Activated B cell treated with CpG ODN at 0.5 μM for 24 hours (primary cell): ENCODE measurements at regions not wholly inside any gene's neighbourhood (a gene's known extent, or its start where the extent isn't known, plus 50 kb on each side); places are given as distances from the start of the nearest gene placed in this dataset.

ENCODE experiments used
- ATAC-seq: fragments of 200-7000 bp; cut with Tn5 transposase; one replicate; pipeline ENCODE4 v1.10.0; 2021; ENCODE audit warnings: low read depth, mild to moderate bottlenecking, moderate library complexity
- CTCF ChIA-PET: fragments of 350-600 bp; sonication (Branson Sonifier 250); formaldehyde crosslinking; loops from one replicate; lab custom pipeline; 2021; ENCODE audit warnings: antibody characterized with exemption; lab: Charles Lee
- POLR2A ChIA-PET: fragments of 350-600 bp; sonication (Branson Sonifier 250); formaldehyde crosslinking; loops from one replicate; lab custom pipeline; 2021; ENCODE audit warnings: antibody characterized with exemption; lab: Charles Lee
- DNase-seq: peaks from one replicate; pipeline ENCODE4 v3.0.0; 2022
- H3K27ac Mint-ChIP-seq: one replicate; pipeline ENCODE4 v1.8.0; 2020; ENCODE audit warnings: mixed read lengths
- H3K27me3 Mint-ChIP-seq: one replicate; pipeline ENCODE4 v1.8.0; 2021; ENCODE audit warnings: mixed read lengths
- H3K36me3 Mint-ChIP-seq: one replicate; pipeline ENCODE4 v1.8.0; 2021; ENCODE audit warnings: low read depth, mixed read lengths
- H3K4me1 Mint-ChIP-seq: one replicate; pipeline ENCODE4 v1.8.0; 2021; ENCODE audit warnings: mixed read lengths
- H3K4me3 Mint-ChIP-seq: one replicate; pipeline ENCODE4 v1.8.0; 2020; ENCODE audit warnings: mild to moderate bottlenecking, mixed read lengths
- H3K9me3 Mint-ChIP-seq: one replicate; pipeline ENCODE4 v1.8.0; 2020; ENCODE audit warnings: mixed read lengths
- CTCF ChIP-seq: fragments of 200-600 bp; IDR thresholded peaks from one replicate; pipeline ENCODE4 v1.8.0; 2022; ENCODE audit warnings: antibody characterized with exemption, mild to moderate bottlenecking
- intact Hi-C: fragments of 100-400 bp; cut with micrococcal nuclease; formaldehyde crosslinking; loops from one replicate; pipeline ENCODE4 v1.15.1; 2024

GRCh38 chr17:68812876-68813584 lies 142.2 kb downstream of the ABCA8 start:
- Mint-ChIP-seq H3K36me3 (no peaks in the 10 kb centered on the region), H3K27me3 (no peaks in the 10 kb centered on the region), H3K27ac (no peak overlapping the region), H3K9me3 (no peaks in the 10 kb centered on the region), H3K4me1 (no peaks in the 10 kb centered on the region), H3K4me3 (no peak overlapping the region)
- TF ChIP-seq CTCF = no peak
- CTCF ChIA-PET = no interaction called here
- intact Hi-C loops = no loop called here
- ATAC-seq = no peak
- DNase-seq = no peak
- POLR2A ChIA-PET = no interaction called here

- ChIA-PET CTCF (no interaction called here), POLR2A (no interaction called here)
- ATAC-seq (no peak), DNase-seq (no peak)
- no peaks in the 10 kb centered on the region for H3K9me3 Mint-ChIP-seq
- intact Hi-C loops = no loop called here
- H3K36me3 Mint-ChIP-seq = no peaks in the 10 kb centered on the region
- TF ChIP-seq CTCF = no peak
- no peaks in the 10 kb centered on the region for H3K4me1 Mint-ChIP-seq
- no peak overlapping the region for H3K27ac Mint-ChIP-seq
- no peaks in the 10 kb centered on the region for H3K27me3 Mint-ChIP-seq
- no peak overlapping the region for H3K4me3 Mint-ChIP-seq
Measured at GRCh38 chr17:68809148-68809547, 146.0 kb downstream of the ABCA8 start.

DNA sequence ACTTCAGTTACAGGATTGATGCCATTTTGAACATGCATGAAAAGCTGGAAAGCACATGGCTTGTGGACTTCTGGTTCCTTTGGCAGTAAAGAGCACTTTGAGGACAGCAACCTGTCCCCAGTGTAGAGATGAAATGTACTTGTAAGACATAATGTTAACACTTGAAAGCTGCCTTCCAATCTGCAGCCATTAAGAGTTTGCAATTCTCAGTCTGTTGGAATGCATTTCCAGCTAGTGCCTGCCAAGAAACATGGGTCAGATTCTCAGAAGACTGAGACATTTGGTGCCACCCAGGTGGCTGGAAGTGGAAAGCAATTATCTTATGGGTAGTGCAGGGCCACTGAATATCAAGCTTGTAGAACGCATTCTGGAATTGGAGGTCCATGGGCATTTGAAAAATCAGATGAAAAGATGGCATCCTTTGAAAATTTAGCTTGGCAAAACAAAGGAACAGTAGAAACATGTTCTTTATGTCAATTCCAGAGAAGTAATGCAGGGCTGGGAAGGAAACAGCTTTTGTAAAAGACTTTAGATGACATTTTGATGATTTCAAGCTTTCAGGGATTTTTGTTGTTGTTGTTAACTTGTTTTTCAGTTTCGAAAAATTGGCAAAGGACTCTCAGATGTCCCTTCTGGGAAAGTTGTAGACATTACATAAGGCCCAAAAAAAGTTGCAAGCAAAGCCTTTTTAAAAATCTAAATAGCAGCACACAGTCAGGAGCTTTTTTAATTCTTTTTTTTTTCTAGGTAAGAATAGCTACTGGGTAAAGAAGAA lies 147.0 kb downstream of the ABCA8 start:
- DNase-seq (no peak), ATAC-seq (no peak)
- no peak for TF ChIP-seq CTCF
- CTCF ChIA-PET = no interaction called here
- Mint-ChIP-seq H3K36me3 (no peaks in the 10 kb centered on the region), H3K4me1 (no peaks in the 10 kb centered on the region), H3K9me3 (no peaks in the 10 kb centered on the region), H3K27me3 (no peaks in the 10 kb centered on the region), H3K4me3 (no peak overlapping the region), H3K27ac (no peak overlapping the region)
- intact Hi-C loops = no loop called here
- POLR2A ChIA-PET = no interaction called here

GRCh38 chr17:68805609-68806008 lies 149.6 kb downstream of the ABCA8 start:
- ChIA-PET POLR2A (no interaction called here), CTCF (no interaction called here)
- ATAC-seq (no peak), DNase-seq (no peak)
- H3K27me3 Mint-ChIP-seq = no peaks in the 10 kb centered on the region
- no peak for TF ChIP-seq CTCF
- H3K4me3 Mint-ChIP-seq = no peak overlapping the region
- H3K36me3 Mint-ChIP-seq = no peaks in the 10 kb centered on the region
- intact Hi-C loops = no loop called here
- H3K4me1 Mint-ChIP-seq = no peaks in the 10 kb centered on the region
- peaks cover 2% of the 10 kb centered on the region for H3K9me3 Mint-ChIP-seq
- H3K27ac Mint-ChIP-seq = no peak overlapping the region

DNA sequence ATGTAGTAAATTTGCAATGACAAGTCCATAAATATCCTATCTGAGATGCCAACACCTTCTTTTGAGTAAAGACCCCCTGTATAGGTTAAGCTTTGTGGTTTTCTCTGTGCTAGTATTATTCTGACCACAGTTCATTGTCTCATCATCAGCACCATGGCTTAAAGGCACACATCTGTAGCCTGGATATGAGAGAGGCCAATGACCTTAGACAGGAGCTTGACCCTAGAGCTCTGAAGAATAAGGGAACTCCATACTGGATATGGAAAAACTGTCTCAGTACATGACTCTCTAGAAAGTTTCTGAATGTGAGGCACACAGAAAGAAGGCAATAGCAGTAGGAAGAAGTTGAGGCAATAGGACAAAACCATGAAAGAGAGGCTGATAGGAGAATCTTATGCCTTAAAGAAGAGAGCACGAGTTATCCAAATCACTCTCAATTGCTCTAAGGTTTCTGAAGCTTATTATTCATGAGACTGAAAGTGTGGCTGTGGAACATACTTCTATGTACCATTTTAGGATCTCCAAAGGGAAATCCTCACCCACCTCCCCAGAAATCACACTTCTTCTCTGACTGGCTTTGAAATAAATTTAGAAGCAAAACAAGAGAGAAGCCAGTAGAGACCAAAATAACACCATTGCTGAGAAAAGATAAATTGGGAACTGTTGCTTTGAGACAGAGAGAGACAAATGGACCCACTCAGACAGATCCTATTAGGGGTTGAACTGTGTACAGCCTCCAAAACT lies 150.2 kb downstream of the ABCA8 start:
- DNase-seq (no peak), ATAC-seq (no peak)
- CTCF ChIA-PET = no interaction called here
- Mint-ChIP-seq H3K4me1 (no peaks in the 10 kb centered on the region), H3K27ac (no peak overlapping the region), H3K27me3 (no peaks in the 10 kb centered on the region), H3K9me3 (peaks cover 2% of the 10 kb centered on the region), H3K36me3 (no peaks in the 10 kb centered on the region), H3K4me3 (no peak overlapping the region)
- intact Hi-C loops = no loop called here
- POLR2A ChIA-PET = no interaction called here
- no peak for TF ChIP-seq CTCF
